T-helper 17 cell (primary cell): ENCODE measurements at regions not wholly inside any gene's neighbourhood (a gene's known extent, or its start where the extent isn't known, plus 50 kb on each side); places are given as distances from the start of the nearest gene placed in this dataset.

Experiments used
- ATAC-seq: fragments of 150-1000 bp; cut with Tn5 transposase; 2 replicates; pipeline ENCODE4 v1.10.0; 2021; ENCODE audit warnings: mild to moderate bottlenecking, moderate library complexity
- DNase-seq, 3 donors: peaks; one replicate each; pipeline versions ENCODE4 v3.0.0 to v3.0.0-alpha.2; 2020 to 2021
- H3K9me3 ChIP-seq: one replicate; pipeline ENCODE4 v1.7.0; 2013; ENCODE audit warnings: low read length, mild to moderate bottlenecking; ENCODE audit not compliant: control insufficient read depth, poor library complexity, severe bottlenecking
- H3K27ac Mint-ChIP-seq: one replicate; pipeline ENCODE4 v1.8.0; 2022; ENCODE audit warnings: mild to moderate bottlenecking, moderate library complexity, mixed read lengths
- H3K27me3 Mint-ChIP-seq: one replicate; pipeline ENCODE4 v1.8.0; 2022; ENCODE audit warnings: mixed read lengths
- H3K36me3 Mint-ChIP-seq: one replicate; pipeline ENCODE4 v1.8.0; 2022; ENCODE audit warnings: low read depth, mixed read lengths
- H3K4me1 Mint-ChIP-seq: one replicate; pipeline ENCODE4 v1.8.0; 2022; ENCODE audit warnings: mild to moderate bottlenecking, mixed read lengths
- H3K4me3 Mint-ChIP-seq: one replicate; pipeline ENCODE4 v1.8.0; 2022; ENCODE audit warnings: mild to moderate bottlenecking, moderate library complexity, mixed read lengths

DNA sequence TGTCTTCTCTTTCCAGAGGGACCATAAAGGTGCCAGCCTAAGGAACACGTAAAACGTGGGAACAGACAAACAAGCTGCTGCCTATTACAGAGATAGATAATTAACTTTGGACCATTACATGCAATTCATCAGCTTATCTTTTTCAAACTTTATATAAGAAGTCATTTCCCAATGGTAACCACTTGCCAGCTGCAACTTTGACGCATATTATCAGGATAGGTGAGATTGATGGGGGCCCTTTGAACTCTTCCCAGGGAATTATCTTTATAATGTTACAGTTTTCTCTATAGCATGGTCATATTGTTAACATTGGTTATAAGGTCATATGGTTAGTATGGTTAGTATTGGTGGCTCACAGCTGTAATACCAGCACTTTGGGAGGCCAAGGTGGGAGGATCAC lies 94.1 kb upstream of the BMP2K start:
- Mint-ChIP-seq H3K27ac (no peak overlapping the region), H3K4me1 (no peaks in the 10 kb centered on the region)

GRCh38 chr4:78683352-78683751 lies 92.8 kb upstream of the BMP2K start:
- no peaks in the 10 kb centered on the region for H3K9me3 ChIP-seq
- no peak overlapping the region for H3K4me3 Mint-ChIP-seq
- H3K27ac Mint-ChIP-seq = no peak overlapping the region
- no peak for DNase-seq
- no peaks in the 10 kb centered on the region for H3K36me3 Mint-ChIP-seq
- peaks cover 8% of the 10 kb centered on the region for H3K27me3 Mint-ChIP-seq
- H3K4me1 Mint-ChIP-seq = no peaks in the 10 kb centered on the region
- ATAC-seq = no peak

More for the DNA sequence above, 94.1 kb upstream of the BMP2K start:
- no peak for DNase-seq
- Mint-ChIP-seq H3K27me3 (peaks cover 8% of the 10 kb centered on the region), H3K36me3 (no peaks in the 10 kb centered on the region), H3K4me3 (no peak overlapping the region)
- H3K9me3 ChIP-seq = no peaks in the 10 kb centered on the region
- ATAC-seq = no peak

GRCh38 chr4:78684325-78685079 lies 91.6 kb upstream of the BMP2K start:
- H3K9me3 ChIP-seq = no peaks in the 10 kb centered on the region
- H3K4me3 Mint-ChIP-seq = no peak overlapping the region
- no peak overlapping the region for H3K27ac Mint-ChIP-seq
- peaks cover 8% of the 10 kb centered on the region for H3K27me3 Mint-ChIP-seq
- H3K4me1 Mint-ChIP-seq = no peaks in the 10 kb centered on the region
- ATAC-seq = no peak
- DNase-seq = no peak
- H3K36me3 Mint-ChIP-seq = no peaks in the 10 kb centered on the region

- ATAC-seq (no peak), DNase-seq (no peak)
- peaks cover 4% of the 10 kb centered on the region for H3K4me1 Mint-ChIP-seq
- no peaks in the 10 kb centered on the region for H3K36me3 Mint-ChIP-seq
- no peak overlapping the region for H3K4me3 Mint-ChIP-seq
- H3K9me3 ChIP-seq = no peaks in the 10 kb centered on the region
- no peak overlapping the region for H3K27ac Mint-ChIP-seq
- H3K27me3 Mint-ChIP-seq = peaks cover 16% of the 10 kb centered on the region
These were observed 88.3 kb upstream of the BMP2K start for GRCh38 chr4:78687818-78688217.

- H3K4me1 Mint-ChIP-seq = peaks cover 4% of the 10 kb centered on the region
- peaks cover 16% of the 10 kb centered on the region for H3K27me3 Mint-ChIP-seq
- no peaks in the 10 kb centered on the region for H3K9me3 ChIP-seq
- H3K36me3 Mint-ChIP-seq = no peaks in the 10 kb centered on the region
- H3K4me3 Mint-ChIP-seq = no peak overlapping the region
- ATAC-seq (no peak), DNase-seq (no peak)
- H3K27ac Mint-ChIP-seq = no peak overlapping the region
These were observed 87.8 kb upstream of the BMP2K start for GRCh38 chr4:78688366-78688765.

DNA sequence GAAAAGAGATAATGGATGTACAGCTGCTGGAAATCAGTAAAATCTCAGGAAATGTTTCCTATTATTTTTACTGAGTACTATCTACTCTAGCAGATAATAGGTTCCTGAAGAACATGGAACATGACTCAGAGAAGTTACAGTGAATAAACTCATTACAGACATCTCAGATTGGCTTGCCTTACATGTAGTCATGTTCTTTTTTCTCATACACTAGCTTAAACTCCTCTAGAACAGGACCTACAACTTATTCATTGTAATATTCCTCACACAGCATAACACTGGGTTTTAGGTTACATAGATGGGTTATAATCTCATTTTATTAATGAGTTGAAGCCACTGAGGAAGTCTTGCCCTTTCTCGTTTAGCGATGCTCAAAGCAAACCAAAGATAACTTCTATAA lies 86.9 kb upstream of the BMP2K start:
- H3K9me3 ChIP-seq = no peaks in the 10 kb centered on the region
- peaks cover 4% of the 10 kb centered on the region for H3K4me1 Mint-ChIP-seq
- DNase-seq (no peak), ATAC-seq (no peak)
- no peak overlapping the region for H3K27ac Mint-ChIP-seq
- peaks cover 12% of the 10 kb centered on the region for H3K27me3 Mint-ChIP-seq
- H3K4me3 Mint-ChIP-seq = no peak overlapping the region
- H3K36me3 Mint-ChIP-seq = no peaks in the 10 kb centered on the region

DNA sequence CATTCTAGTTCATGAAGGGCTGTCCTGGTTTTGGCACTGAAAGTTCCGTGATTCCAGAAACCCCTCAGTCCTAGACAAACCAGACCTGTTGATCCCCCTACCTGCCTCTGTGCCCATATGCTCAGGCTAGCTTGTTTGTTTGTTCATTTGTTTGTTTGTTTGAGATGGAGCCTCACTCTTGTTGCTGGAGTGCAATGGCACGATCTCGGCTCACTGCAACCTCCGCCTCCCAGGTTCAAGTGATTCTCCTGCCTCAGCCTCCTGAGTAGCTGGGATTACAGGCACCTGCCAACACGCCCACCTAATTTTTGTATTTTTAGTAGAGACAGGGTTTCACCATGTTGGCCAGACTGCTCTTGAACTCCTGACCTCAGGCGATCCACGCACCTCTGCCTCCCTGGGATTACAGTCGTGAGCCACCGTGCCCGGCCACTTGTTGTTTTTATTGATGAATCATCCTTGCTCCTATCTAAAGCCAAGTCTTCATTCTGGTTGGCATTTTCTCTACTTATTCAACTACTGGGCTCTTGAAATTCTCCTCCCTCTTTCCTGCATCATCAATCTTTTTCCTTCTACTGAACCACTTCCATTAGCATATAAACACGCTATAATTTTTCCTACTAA lies 86.3 kb upstream of the BMP2K start:
- peaks cover 4% of the 10 kb centered on the region for H3K4me1 Mint-ChIP-seq
- no peaks in the 10 kb centered on the region for H3K36me3 Mint-ChIP-seq
- ATAC-seq (no peak), DNase-seq (no peak)
- H3K4me3 Mint-ChIP-seq = no peak overlapping the region
- H3K27me3 Mint-ChIP-seq = peaks cover 9% of the 10 kb centered on the region
- no peak overlapping the region for H3K27ac Mint-ChIP-seq
- H3K9me3 ChIP-seq = no peaks in the 10 kb centered on the region

- no peak for DNase-seq
- Mint-ChIP-seq H3K27ac (no peak overlapping the region), H3K4me3 (no peak overlapping the region)
These were observed 84.8 kb upstream of the BMP2K start for GRCh38 chr4:78691334-78691754.

GRCh38 chr4:78691971-78692821 lies 84.0 kb upstream of the BMP2K start:
- H3K4me1 Mint-ChIP-seq = peaks cover 4% of the 10 kb centered on the region

More at GRCh38 chr4:78691334-78691754, 84.8 kb upstream of the BMP2K start:
- H3K4me1 Mint-ChIP-seq = peaks cover 4% of the 10 kb centered on the region
- H3K9me3 ChIP-seq = no peaks in the 10 kb centered on the region
- no peak for ATAC-seq
- no peaks in the 10 kb centered on the region for H3K36me3 Mint-ChIP-seq
- peaks cover 9% of the 10 kb centered on the region for H3K27me3 Mint-ChIP-seq

GRCh38 chr4:78692822-78693170 lies 83.4 kb upstream of the BMP2K start:
- H3K27me3 Mint-ChIP-seq = peaks cover 9% of the 10 kb centered on the region
- no peaks in the 10 kb centered on the region for H3K36me3 Mint-ChIP-seq
- H3K27ac Mint-ChIP-seq = peak overlapping the region; percentile 45
- DNase-seq (no peak), ATAC-seq (no peak)
- no peak overlapping the region for H3K4me3 Mint-ChIP-seq
- H3K9me3 ChIP-seq = no peaks in the 10 kb centered on the region
- peaks cover 4% of the 10 kb centered on the region for H3K4me1 Mint-ChIP-seq

More at GRCh38 chr4:78691971-78692821, 84.0 kb upstream of the BMP2K start:
- H3K9me3 ChIP-seq = no peaks in the 10 kb centered on the region
- peaks cover 9% of the 10 kb centered on the region for H3K27me3 Mint-ChIP-seq
- ATAC-seq = peak; percentile 45
- no peak for DNase-seq
- no peaks in the 10 kb centered on the region for H3K36me3 Mint-ChIP-seq
- H3K27ac Mint-ChIP-seq = peak overlapping the region; percentile 45
- no peak overlapping the region for H3K4me3 Mint-ChIP-seq

DNA sequence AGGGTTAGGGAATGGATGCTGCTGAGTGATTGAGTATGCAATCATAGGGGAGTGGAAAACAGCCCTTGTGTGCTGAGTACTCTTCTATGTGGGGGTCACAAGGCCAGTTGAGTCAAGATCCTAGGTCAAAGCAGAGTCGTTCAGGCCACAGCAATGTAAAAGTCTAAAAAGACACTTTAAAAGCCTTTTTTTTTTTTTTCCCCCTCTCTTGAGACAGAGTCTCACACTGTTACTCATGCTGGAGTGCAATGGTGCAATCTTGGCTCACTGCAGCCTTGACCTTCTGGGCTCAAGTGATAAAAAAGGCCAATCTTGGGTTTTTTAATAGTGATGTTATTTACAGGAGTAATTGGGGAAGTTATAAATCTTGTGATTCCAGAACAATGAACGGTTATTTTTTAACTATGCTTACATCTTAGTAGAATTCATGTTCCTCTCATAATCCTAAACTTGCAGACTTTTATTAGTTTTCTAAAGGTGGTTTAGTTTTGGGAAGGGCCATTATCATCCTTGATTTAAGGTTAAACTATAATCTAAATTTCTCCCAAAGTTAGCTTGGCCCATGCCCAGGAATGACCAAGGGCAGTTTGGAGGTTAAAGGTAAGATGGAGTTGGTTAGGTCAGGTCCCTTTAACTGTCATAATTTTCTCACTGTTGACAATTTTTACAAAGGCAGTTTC lies 82.2 kb upstream of the BMP2K start:
- Mint-ChIP-seq H3K36me3 (no peaks in the 10 kb centered on the region), H3K27me3 (peaks cover 9% of the 10 kb centered on the region), H3K4me1 (peaks cover 4% of the 10 kb centered on the region), H3K4me3 (no peak overlapping the region), H3K27ac (no peak overlapping the region)
- H3K9me3 ChIP-seq = no peaks in the 10 kb centered on the region
- no peak for DNase-seq
- no peak for ATAC-seq

DNA sequence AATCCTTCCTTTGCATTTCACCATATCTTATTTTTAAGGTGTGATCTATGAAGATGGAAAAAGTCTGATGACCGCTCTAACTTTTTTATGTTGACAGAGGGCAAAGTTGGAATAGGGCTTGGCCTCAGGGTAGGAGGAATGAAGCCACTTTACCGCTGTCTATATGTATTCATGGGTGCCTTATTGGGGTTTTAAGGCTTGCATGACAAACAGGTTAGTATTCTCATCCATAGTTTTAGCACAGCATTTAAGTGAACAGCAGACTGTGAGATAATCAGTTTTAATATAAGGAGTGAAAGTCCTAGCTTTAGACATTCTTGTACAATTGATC lies 81.7 kb upstream of the BMP2K start:
- H3K9me3 ChIP-seq = no peaks in the 10 kb centered on the region
- ATAC-seq (no peak), DNase-seq (no peak)
- Mint-ChIP-seq H3K27ac (no peak overlapping the region), H3K27me3 (peaks cover 9% of the 10 kb centered on the region), H3K4me1 (peaks cover 4% of the 10 kb centered on the region), H3K4me3 (no peak overlapping the region), H3K36me3 (no peaks in the 10 kb centered on the region)

DNA sequence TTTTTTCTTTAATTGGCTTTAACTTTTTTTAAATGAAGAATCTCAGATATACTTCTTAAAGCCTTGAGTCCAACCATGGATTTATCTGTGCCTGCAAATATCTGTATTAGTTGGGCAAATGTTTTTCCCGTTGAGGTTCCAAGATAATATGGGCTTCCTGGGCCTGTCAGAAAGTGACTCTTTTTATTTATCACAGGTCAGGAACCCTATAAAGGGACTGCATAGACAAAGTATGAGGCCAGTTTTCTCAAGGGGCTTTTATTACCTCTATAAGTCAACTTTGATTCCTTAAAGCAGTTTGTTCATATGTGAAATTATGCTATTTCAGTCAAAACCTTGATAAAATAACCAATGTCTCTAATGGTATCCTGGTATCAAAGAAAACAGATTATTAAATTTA lies 80.2 kb upstream of the BMP2K start:
- H3K27me3 Mint-ChIP-seq = peaks cover 9% of the 10 kb centered on the region
- H3K4me1 Mint-ChIP-seq = peaks cover 4% of the 10 kb centered on the region
- no peak overlapping the region for H3K4me3 Mint-ChIP-seq
- no peaks in the 10 kb centered on the region for H3K36me3 Mint-ChIP-seq
- H3K27ac Mint-ChIP-seq = no peak overlapping the region
- no peaks in the 10 kb centered on the region for H3K9me3 ChIP-seq
- no peak for DNase-seq
- no peak for ATAC-seq
